ENCODE measurements at regions not wholly inside any gene's neighbourhood (a gene's known extent, or its start where the extent isn't known, plus 50 kb on each side); places are given as distances from the start of the nearest gene placed in this dataset.
A peak's percentile ranks its signal among the peaks of the same experiment; 100 is the strongest.

DNA sequence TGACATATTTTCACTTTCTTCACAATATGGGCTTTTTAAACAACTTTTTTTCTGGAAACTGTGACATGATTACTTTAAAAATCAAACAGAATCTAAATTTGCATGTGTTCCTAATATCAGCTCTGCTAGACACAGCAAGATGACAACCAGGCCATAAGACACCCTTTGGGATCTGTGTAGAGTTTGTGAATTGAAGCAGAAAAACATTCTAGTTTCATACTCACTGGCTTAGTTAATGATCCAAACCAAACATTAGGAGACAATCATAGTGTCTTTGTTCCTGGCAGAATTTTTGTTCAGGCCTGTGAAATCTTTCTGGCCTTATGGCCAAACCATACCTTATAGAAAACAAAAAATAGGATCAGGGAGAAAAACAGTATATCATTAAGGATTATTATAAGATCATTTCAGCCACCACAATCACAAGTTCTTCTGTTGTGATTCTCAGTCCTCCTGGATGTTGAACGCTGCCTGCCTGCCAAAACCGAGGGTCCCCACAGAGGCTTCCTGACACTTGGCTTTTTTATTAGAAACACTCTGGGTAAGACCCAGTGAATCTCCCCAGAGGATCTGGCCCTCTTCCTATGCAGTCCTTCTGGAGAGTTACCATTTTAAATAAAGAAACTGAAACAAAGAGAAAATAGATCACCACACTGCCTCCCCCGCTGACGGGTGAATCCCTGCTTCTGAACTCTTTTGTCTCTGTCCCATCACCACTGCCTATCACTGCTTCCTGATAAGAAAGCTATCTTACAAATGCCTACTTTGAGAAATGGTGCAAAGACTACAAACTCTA is 79.2 kb upstream of the PPP1R3C start:
- Histone ChIP-seq H3K36me3 (ENCODE audit: control insufficient read depth in 4 of 4, insufficient read depth in 4 of 4, low read length in 4 of 4) (no peaks in the 10 kb centered on the region), H3K27me3 (ENCODE audit: control insufficient read depth in 3 of 3, insufficient read depth in 3 of 3, low read length in 2 of 3) (no peaks in the 10 kb centered on the region), H3K27ac (ENCODE audit: low read depth in 1 of 2, low read length in 1 of 2) (no peak overlapping the region), H3K9ac (ENCODE audit: insufficient read depth in 1 of 2, low read length in 2 of 2) (peak overlapping the region in 1 of 2 donors; percentile 75), H3K9me3 (ENCODE audit: control insufficient read depth in 4 of 4, insufficient read depth in 3 of 4, low read length in 3 of 4) (peaks cover 0 to 2% (median 0%) of the 10 kb centered on the region in 4 donors), H3K4me3 (no peak overlapping the region), H3K4me1 (ENCODE audit: control insufficient read depth in 5 of 5, insufficient read depth in 5 of 5, low read length in 5 of 5) (peaks cover 0 to 39% (median 0%) of the 10 kb centered on the region in 5 donors)
- TF ChIP-seq, protein P1, sequence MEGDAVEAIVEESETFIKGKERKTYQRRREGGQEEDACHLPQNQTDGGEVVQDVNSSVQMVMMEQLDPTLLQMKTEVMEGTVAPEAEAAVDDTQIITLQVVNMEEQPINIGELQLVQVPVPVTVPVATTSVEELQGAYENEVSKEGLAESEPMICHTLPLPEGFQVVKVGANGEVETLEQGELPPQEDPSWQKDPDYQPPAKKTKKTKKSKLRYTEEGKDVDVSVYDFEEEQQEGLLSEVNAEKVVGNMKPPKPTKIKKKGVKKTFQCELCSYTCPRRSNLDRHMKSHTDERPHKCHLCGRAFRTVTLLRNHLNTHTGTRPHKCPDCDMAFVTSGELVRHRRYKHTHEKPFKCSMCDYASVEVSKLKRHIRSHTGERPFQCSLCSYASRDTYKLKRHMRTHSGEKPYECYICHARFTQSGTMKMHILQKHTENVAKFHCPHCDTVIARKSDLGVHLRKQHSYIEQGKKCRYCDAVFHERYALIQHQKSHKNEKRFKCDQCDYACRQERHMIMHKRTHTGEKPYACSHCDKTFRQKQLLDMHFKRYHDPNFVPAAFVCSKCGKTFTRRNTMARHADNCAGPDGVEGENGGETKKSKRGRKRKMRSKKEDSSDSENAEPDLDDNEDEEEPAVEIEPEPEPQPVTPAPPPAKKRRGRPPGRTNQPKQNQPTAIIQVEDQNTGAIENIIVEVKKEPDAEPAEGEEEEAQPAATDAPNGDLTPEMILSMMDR (IDR thresholded peaks at IDR 0.05; ENCODE audit: control extremely low read depth, extremely low read depth): no peak
- ATAC-seq (ENCODE audit: insufficient read depth, low FRiP score) (no peak), DNase-seq (peak; percentile 26 to 82 (median 37))
- WGBS, 2 donors: 65 to 77% methylated on average over 4 of the region's 4 CpGs

DNA sequence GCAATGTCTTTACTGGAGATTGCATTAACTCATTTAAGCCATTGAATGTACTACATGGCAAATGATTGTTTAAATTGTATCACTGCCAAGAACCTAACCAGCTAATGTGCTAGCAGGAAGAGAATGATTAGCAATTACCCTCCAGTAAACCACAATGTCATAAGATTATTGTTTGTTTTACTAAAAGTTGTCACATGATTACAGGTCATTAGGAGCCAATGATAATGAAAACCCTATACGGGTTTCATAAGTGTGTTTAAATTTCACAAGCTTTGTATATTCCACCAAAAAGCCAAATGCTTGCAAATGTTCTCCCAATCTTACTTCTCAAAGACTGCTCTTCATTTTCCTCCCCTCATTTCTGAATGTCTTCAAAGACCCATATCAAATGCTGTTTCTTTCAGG is 76.5 kb upstream of the PPP1R3C start:
- TF ChIP-seq, protein P1 (IDR thresholded peaks at IDR 0.05; ENCODE audit: control extremely low read depth, extremely low read depth): no peak
- H3K36me3 ChIP-seq (ENCODE audit: control insufficient read depth in 4 of 4, insufficient read depth in 4 of 4, low read length in 4 of 4): no peaks in the 10 kb centered on the region
- H3K27me3 ChIP-seq (ENCODE audit: control insufficient read depth in 3 of 3, insufficient read depth in 3 of 3, low read length in 2 of 3): no peaks in the 10 kb centered on the region
- DNase-seq: peak in 2 of 3 donors; percentile 59 to 83
- no peak for ATAC-seq (ENCODE audit: insufficient read depth, low FRiP score)
- H3K9me3 ChIP-seq (ENCODE audit: control insufficient read depth in 4 of 4, insufficient read depth in 3 of 4, low read length in 3 of 4): no peaks in the 10 kb centered on the region
- no peak overlapping the region for H3K27ac ChIP-seq (ENCODE audit: low read depth in 1 of 2, low read length in 1 of 2)
- no peak overlapping the region for H3K4me3 ChIP-seq
- peaks cover 0 to 39% (median 0%) of the 10 kb centered on the region in 5 donors for H3K4me1 ChIP-seq (ENCODE audit: control insufficient read depth in 5 of 5, insufficient read depth in 5 of 5, low read length in 5 of 5)
- 33 to 56% methylated on average over 1 of the region's 1 CpG for WGBS, 2 donors
- no peak overlapping the region for H3K9ac ChIP-seq (ENCODE audit: insufficient read depth in 1 of 2, low read length in 2 of 2)

DNA sequence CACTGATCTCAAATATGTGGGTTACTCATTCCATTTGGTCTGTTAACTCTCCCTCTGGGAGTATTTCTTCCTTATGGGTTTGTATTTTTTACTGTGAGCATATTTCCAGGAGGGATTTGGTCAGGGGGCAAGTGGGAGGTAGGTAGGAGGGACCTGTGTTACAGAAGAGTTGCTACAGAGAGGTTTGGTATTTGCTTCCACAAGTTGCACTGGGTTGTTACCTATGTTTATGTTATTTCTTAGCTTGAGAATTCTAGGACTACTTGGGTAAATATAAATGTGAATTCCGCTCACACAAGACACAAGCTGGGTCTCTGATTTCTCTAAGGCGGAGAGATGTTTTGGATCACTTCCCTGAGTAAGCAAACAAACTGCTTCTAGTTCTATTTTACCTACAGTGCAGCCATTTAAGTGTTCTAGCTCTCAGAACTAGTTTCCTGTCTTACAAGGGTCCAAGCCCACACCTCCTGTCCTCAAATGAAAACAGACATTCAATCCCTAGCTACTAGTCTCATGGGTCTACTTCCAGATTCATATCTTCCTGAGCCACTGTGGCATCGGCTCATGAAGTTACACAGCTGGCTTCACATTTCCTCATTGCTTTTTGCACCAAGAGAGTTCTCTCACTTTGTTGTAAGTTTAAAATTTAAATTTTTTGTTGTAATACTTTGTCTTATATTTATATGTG is 75.4 kb upstream of the PPP1R3C start:
- TF ChIP-seq, protein P1 (IDR thresholded peaks at IDR 0.05; ENCODE audit: control extremely low read depth, extremely low read depth): no peak
- H3K9ac ChIP-seq (ENCODE audit: insufficient read depth in 1 of 2, low read length in 2 of 2): no peak overlapping the region
- no peak overlapping the region for H3K27ac ChIP-seq (ENCODE audit: low read depth in 1 of 2, low read length in 1 of 2)
- WGBS, 2 donors: 76 to 79% methylated on average over 3 of the region's 3 CpGs
- no peak overlapping the region for H3K4me3 ChIP-seq
- peaks cover 0 to 39% (median 0%) of the 10 kb centered on the region in 5 donors for H3K4me1 ChIP-seq (ENCODE audit: control insufficient read depth in 5 of 5, insufficient read depth in 5 of 5, low read length in 5 of 5)
- H3K36me3 ChIP-seq (ENCODE audit: control insufficient read depth in 4 of 4, insufficient read depth in 4 of 4, low read length in 4 of 4): no peaks in the 10 kb centered on the region
- ATAC-seq (ENCODE audit: insufficient read depth, low FRiP score): no peak
- DNase-seq: peak in 1 of 3 donors; percentile 22
- no peaks in the 10 kb centered on the region for H3K27me3 ChIP-seq (ENCODE audit: control insufficient read depth in 3 of 3, insufficient read depth in 3 of 3, low read length in 2 of 3)
- H3K9me3 ChIP-seq (ENCODE audit: control insufficient read depth in 4 of 4, insufficient read depth in 3 of 4, low read length in 3 of 4): no peaks in the 10 kb centered on the region

Data from lung (tissue), 11 donors.